ENCODE measurements at regions not wholly inside any gene's neighbourhood (a gene's known extent, or its start where the extent isn't known, plus 50 kb on each side); places are given as distances from the start of the nearest gene placed in this dataset.

GRCh38 chr10:121373411-121373810, 224.8 kb downstream of the FGFR2 start:
- intact Hi-C loops (cut with DNase I): no loop called here
- H3K27me3 ChIP-seq: no peaks in the 10 kb centered on the region
- no peaks in the 10 kb centered on the region for H3K4me1 ChIP-seq
- no peak for DNase-seq
- H3K27ac ChIP-seq: no peak overlapping the region
- no peak overlapping the region for H3K4me3 ChIP-seq
- TF ChIP-seq CTCF (IDR thresholded peaks at IDR 0.05): no peak
- no peak overlapping the region for H3K9ac ChIP-seq (ENCODE audit: low read depth in 2 of 2, low read length in 2 of 2)
- no peaks in the 10 kb centered on the region for H3K9me3 ChIP-seq
- H3K36me3 ChIP-seq: no peaks in the 10 kb centered on the region

GRCh38 chr10:121374121-121374520, 224.1 kb downstream of the FGFR2 start:
- no peaks in the 10 kb centered on the region for H3K9me3 ChIP-seq
- H3K4me1 ChIP-seq: no peaks in the 10 kb centered on the region
- intact Hi-C loops (cut with DNase I): no loop called here
- H3K4me3 ChIP-seq: no peak overlapping the region
- H3K36me3 ChIP-seq: no peaks in the 10 kb centered on the region
- no peak overlapping the region for H3K27ac ChIP-seq
- H3K27me3 ChIP-seq: no peaks in the 10 kb centered on the region
- TF ChIP-seq CTCF (IDR thresholded peaks at IDR 0.05): no peak
- peak; percentile 19 for DNase-seq
- H3K9ac ChIP-seq (ENCODE audit: low read depth in 2 of 2, low read length in 2 of 2): no peak overlapping the region

GRCh38 chr10:121375172-121375571, 223.1 kb downstream of the FGFR2 start:
- Histone ChIP-seq H3K4me3 (no peak overlapping the region), H3K27ac (no peak overlapping the region), H3K36me3 (no peaks in the 10 kb centered on the region), H3K9me3 (no peaks in the 10 kb centered on the region), H3K9ac (ENCODE audit: low read depth in 2 of 2, low read length in 2 of 2) (no peak overlapping the region), H3K27me3 (no peaks in the 10 kb centered on the region), H3K4me1 (no peaks in the 10 kb centered on the region)
- no peak for TF ChIP-seq CTCF (IDR thresholded peaks at IDR 0.05)
- intact Hi-C loops (cut with DNase I): no loop called here
- DNase-seq: no peak

GRCh38 chr10:121378251-121378801, 219.9 kb downstream of the FGFR2 start:
- Histone ChIP-seq H3K4me1 (no peaks in the 10 kb centered on the region), H3K27me3 (no peaks in the 10 kb centered on the region), H3K36me3 (no peaks in the 10 kb centered on the region), H3K4me3 (no peak overlapping the region), H3K27ac (no peak overlapping the region), H3K9ac (ENCODE audit: low read depth in 2 of 2, low read length in 2 of 2) (no peak overlapping the region), H3K9me3 (no peaks in the 10 kb centered on the region)
- no peak for DNase-seq
- TF ChIP-seq CTCF (IDR thresholded peaks at IDR 0.05): no peak
- intact Hi-C loops (cut with DNase I): no loop called here

GRCh38 chr10:121379013-121379412, 219.2 kb downstream of the FGFR2 start:
- intact Hi-C loops (cut with DNase I): no loop called here
- Histone ChIP-seq H3K27ac (no peak overlapping the region), H3K9ac (ENCODE audit: low read depth in 2 of 2, low read length in 2 of 2) (no peak overlapping the region), H3K4me3 (no peak overlapping the region), H3K4me1 (no peaks in the 10 kb centered on the region), H3K9me3 (no peaks in the 10 kb centered on the region), H3K36me3 (no peaks in the 10 kb centered on the region), H3K27me3 (no peaks in the 10 kb centered on the region)
- DNase-seq: no peak
- no peak for TF ChIP-seq CTCF (IDR thresholded peaks at IDR 0.05)
